HK-2 (cell line): ENCODE measurements at regions not wholly inside any gene's neighbourhood (a gene's known extent, or its start where the extent isn't known, plus 50 kb on each side); places are given as distances from the start of the nearest gene placed in this dataset.

Experiments used
- DNase-seq: peaks from one replicate; pipeline ENCODE4 v3.0.0-alpha.2; 2018; ENCODE audit not compliant: unreplicated experiment

- DNase-seq: no peak
Observed at GRCh38 chr16:85360323-85361277, 248.3 kb upstream of the CIBAR2 start.

GRCh38 chr16:85361441-85362118 lies 249.3 kb upstream of the CIBAR2 start:
- DNase-seq: no peak

- no peak for DNase-seq
Observed at GRCh38 chr16:85362443-85362842, 250.2 kb upstream of the CIBAR2 start.

- no peak for DNase-seq
Observed at GRCh38 chr16:85363427-85363826, 249.7 kb upstream of the GSE1 start.

GRCh38 chr16:85363881-85364280 lies 249.2 kb upstream of the GSE1 start:
- no peak for DNase-seq

GRCh38 chr16:85364323-85365040 lies 248.6 kb upstream of the GSE1 start:
- DNase-seq: no peak

GRCh38 chr16:85365120-85365519 lies 248.0 kb upstream of the GSE1 start:
- DNase-seq: no peak

- DNase-seq: no peak
Observed at GRCh38 chr16:85366031-85366763, 246.9 kb upstream of the GSE1 start.

- no peak for DNase-seq
Observed at GRCh38 chr16:85367485-85367884, 245.6 kb upstream of the GSE1 start.

GRCh38 chr16:85369060-85369459 lies 244.1 kb upstream of the GSE1 start:
- DNase-seq: no peak

GRCh38 chr16:85369741-85370528 lies 243.2 kb upstream of the GSE1 start:
- DNase-seq: peak; percentile 68

- DNase-seq: no peak
Observed at GRCh38 chr16:85370543-85370880, 242.6 kb upstream of the GSE1 start.

- no peak for DNase-seq
Observed at GRCh38 chr16:85370881-85371651, 242.1 kb upstream of the GSE1 start.

- DNase-seq: no peak
Observed at GRCh38 chr16:85371948-85372347, 241.2 kb upstream of the GSE1 start.

- DNase-seq: peak; percentile 63
Observed at GRCh38 chr16:85372627-85373372, 240.3 kb upstream of the GSE1 start.

GRCh38 chr16:85373741-85374570 lies 239.2 kb upstream of the GSE1 start:
- DNase-seq: no peak

GRCh38 chr16:85374571-85374872 lies 238.6 kb upstream of the GSE1 start:
- DNase-seq: no peak

- no peak for DNase-seq
Observed at GRCh38 chr16:85375282-85375681, 237.8 kb upstream of the GSE1 start.
